LNCAP (cell line): ENCODE measurements at regions not wholly inside any gene's neighbourhood (a gene's known extent, or its start where the extent isn't known, plus 50 kb on each side); places are given as distances from the start of the nearest gene placed in this dataset.

Source experiments
- TF ChIP-seq, protein P1 (sequence below): fragments of 450-650 bp; IDR thresholded peaks from 2 replicates; pipeline ENCODE4 v1.5.1; 2017; ENCODE audit warnings: mild to moderate bottlenecking

DNA sequence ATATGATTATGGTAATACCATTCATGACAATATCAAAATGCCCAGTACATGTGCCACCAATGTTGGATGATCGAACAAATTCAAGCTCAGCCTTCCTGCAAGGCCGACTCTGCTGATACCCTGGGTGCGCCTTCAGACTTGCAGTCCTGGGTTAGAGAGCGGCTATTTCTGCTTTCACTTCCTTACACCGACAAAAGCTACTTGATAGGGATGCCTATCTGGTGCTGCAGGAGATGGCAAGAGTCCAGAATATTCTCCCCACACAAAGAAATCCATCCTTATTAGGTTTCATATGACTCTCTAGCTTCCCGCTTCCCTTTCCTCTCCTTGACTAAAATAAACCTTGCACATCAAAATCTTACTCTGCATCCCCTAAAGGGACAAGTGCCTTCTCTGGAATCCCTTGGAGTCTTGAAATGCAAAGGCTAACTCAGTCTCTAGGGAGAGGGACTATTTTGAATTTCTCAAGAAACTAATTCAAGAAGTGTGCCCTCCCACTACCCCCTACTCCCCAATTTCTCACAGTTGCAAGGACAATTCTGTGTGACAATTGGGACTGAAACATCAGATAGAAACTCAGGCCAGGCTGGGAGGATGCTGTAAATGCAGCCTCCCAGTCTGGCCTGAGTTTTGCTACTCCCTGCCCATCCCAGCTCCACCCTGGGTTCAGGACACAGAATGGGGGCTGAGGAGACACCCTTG lies 103.1 kb upstream of the USP24 start:
- TF ChIP-seq, protein P1, sequence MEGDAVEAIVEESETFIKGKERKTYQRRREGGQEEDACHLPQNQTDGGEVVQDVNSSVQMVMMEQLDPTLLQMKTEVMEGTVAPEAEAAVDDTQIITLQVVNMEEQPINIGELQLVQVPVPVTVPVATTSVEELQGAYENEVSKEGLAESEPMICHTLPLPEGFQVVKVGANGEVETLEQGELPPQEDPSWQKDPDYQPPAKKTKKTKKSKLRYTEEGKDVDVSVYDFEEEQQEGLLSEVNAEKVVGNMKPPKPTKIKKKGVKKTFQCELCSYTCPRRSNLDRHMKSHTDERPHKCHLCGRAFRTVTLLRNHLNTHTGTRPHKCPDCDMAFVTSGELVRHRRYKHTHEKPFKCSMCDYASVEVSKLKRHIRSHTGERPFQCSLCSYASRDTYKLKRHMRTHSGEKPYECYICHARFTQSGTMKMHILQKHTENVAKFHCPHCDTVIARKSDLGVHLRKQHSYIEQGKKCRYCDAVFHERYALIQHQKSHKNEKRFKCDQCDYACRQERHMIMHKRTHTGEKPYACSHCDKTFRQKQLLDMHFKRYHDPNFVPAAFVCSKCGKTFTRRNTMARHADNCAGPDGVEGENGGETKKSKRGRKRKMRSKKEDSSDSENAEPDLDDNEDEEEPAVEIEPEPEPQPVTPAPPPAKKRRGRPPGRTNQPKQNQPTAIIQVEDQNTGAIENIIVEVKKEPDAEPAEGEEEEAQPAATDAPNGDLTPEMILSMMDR = no peak

DNA sequence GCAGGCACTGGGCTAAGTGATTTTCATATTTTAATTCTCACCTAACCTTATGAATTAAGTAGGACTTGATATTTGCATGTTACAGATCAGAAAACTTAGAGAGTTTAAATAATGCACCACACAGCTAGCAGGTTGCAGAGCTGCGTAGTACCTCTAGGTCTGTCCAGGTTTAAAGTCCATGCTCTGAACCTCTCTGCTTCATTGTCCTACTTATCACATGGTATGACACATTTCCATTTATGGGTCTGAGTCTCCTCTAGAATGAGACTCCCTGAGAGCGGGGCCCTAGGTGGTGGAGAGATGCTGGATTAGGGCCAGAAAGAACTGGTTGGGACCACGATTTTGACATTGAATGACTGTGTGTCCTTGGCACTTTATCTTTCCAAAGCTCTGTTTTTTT lies 102.5 kb upstream of the USP24 start:
- TF ChIP-seq, protein P1 = no peak

DNA sequence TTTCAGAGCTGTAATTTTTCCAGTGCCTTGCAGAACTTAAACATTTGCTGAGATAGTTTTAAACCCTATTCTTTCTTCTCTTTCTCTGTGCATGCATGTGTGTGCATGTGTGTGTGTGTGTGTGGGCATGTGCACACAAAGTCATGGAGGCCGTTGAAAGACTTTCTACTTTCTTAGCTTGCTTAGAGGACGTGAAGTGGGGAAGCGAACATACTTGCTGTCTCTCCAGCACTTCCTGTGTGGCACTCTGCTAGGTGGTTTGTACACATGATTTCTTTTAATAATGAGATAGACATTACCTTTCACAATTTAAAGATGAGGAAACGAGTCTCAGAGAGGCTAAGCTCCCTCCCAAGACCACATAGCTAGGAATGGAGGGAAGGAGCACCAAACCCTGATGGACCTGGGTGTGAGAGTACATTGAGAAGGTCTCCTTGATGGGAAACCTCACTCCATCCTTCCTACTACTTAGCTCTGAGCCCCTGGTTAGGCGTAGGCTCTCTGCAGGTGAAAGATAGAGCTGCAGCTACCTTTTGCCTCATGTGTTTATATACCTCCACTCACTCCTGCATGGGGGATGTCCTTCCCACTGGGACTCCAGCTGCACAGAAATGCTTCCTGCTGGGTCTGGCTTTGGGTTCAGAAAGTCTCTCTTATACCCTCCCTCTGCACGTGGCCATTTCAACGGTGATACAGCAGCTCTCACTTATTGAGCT lies 101.9 kb upstream of the USP24 start:
- TF ChIP-seq, protein P1 = no peak

DNA sequence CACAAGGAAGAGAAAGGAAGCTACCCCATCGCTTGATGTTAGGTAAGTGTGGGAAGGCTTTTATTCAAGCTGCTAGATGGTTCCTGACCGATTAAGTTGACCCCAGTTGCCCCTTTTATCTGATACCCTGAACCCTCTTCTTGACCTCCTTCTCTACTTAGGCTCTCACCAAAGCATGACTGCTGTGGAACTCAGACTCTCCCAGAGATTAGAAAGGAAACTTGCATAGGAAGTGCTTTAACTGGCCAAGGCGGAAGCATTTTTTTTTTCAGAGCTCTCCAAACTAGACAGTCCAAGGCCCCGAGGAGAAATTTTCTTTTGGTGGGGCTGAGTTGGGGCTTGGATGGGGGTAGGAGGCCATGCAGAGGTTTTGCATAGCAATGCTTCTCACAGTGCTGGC lies 101.3 kb upstream of the USP24 start:
- TF ChIP-seq, protein P1 = no peak

DNA sequence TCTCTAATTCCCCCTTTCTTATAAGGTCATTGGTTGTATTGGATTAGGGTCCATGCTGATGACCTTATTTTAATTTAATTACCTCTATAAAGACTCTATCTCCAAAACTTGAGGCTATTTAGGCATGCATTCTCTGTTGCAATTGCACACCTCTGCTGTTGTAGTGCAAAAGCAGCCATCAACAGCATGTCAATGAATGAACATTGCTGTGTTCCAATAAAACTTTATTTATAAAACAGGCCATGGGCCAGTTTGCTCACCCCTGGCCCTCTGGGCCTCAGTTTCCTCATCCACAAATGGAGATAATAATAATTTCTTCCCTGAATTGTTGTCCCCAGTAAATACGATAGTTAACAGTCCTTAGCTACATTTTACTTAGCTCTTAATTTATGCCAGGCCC lies 100.4 kb upstream of the USP24 start:
- TF ChIP-seq, protein P1 = no peak

DNA sequence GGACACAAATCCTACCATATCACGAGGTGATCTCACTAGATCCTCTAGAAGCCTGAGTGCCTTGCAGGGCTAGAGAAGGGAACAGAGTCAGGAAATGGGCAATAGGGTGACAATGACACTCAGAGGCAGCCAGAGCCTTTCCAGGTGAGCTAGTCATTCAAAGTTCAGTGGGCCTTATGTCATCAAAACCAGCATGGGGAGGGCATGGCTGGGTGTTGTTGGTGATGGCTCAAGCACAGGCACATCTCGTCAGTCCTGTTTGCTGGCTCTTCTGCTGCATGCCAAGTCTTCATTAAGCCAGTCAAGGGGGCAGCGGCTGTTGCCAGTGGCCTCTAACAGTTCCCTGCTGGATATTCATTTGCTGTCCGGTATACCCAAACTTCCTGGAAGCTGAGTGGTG lies 99.6 kb upstream of the USP24 start:
- TF ChIP-seq, protein P1 = no peak

DNA sequence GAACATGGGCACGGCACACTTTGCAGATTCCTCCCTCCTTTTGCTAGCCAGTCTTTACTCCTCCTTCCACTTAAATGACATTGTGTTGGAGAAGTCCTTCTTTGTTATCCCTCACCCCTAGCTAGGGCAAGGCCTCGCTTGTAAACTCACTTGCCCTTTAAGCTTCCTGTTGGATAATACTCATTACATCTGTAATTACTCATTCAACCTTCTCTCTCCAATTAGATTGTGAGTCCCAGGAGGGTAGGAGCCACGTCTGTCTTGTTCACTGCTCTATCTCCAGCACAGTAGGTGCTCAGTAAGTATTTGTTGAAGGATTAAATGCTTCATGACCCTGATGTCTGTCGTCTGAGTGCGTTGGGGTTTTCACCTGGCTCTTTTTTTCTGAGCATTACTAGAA lies 98.7 kb upstream of the USP24 start:
- TF ChIP-seq, protein P1 = no peak
